Glomerular endothelial cell (primary cell): ENCODE measurements at regions not wholly inside any gene's neighbourhood (a gene's known extent, or its start where the extent isn't known, plus 50 kb on each side); places are given as distances from the start of the nearest gene placed in this dataset.
"Not testable (repeated sequence)": the region's sequence is repeated elsewhere in the genome, so short reads cannot be mapped to it uniquely, and the experiment has no call there.

Experiments
- DNase-seq: peaks from one replicate; pipeline ENCODE4 v3.0.0-alpha.2; 2011; ENCODE audit warnings: low read depth, low spot score; ENCODE audit errors: extremely low read depth

DNA sequence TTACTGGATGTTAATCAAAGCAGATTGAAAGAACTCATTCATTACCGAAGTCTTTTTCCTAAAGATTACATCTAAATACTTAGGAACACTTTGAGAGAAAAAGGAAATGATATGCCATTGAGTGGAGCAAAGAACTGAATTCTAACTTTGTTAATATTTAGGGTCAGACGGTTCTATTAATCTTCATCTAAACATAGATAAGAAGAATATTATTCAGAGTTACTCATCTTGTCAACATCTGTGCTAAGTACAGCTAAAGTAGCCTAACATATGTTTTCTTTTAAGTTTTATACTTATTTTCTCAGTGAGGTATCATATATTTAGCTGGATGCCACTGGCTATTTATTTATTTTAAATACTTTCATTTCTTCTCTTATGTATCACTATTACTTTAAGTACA lies 1763.7 kb downstream of the EFNA5 start:
- no peak for DNase-seq

DNA sequence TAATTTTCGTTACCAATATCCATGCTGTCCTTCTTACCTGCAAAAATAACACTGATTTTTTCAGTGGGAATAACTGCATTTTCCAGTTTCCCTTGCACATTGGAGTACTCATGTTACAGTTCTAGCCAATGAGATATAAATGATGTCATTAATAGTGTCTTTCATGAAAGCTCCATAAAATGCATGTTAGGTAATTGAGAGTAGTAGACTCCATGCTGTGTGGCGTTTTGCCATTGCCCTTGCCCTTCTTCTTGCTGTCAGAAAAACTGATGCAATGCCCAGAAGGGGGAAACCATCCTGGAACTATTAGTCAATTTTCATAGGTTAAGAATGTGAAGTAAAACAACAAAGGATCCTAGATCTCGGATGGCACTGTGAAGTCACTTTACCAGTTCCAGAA lies 1765.3 kb downstream of the EFNA5 start:
- DNase-seq = no peak

DNA sequence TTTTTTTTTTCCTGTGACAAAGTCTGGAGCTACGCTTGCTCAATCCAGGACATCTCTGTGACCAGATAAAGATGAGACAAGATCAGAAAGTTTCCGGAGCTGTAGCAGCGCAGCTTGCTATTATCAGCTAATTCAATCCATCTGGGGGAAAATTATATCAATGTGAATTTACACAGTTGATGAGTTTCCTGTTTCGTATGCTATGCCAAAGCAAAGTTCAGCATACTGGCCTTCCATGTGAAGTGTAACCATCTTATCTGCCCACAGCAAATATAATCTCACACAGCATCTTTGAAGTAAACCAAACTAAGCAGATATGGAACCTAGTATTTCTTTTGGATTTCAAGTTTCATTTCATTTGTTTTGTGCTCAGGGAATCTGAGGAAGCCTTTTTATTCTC lies 1767.7 kb downstream of the EFNA5 start:
- DNase-seq = no peak

GRCh38 chr5:105899726-105900125 lies 1771.0 kb downstream of the EFNA5 start:
- DNase-seq = no peak

DNA sequence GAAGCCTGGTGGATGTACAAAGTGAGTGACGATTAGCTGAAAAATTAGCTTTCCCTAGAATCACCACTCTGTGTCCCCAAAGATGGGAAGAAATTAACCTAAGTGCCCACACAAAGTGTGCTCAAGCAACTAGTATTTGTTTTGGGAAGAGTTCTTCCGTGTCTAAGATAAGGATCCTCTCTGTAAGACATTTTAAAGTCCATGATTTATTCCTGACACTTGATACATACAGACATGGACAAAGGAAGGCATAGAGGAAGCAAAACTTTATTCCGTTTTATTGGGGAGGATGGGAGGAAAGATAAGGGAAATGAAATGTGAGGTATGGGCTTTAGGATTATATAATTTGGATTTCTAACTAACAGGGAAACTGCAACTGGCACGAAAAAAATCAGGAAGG lies 1772.6 kb downstream of the EFNA5 start:
- DNase-seq = no peak

DNA sequence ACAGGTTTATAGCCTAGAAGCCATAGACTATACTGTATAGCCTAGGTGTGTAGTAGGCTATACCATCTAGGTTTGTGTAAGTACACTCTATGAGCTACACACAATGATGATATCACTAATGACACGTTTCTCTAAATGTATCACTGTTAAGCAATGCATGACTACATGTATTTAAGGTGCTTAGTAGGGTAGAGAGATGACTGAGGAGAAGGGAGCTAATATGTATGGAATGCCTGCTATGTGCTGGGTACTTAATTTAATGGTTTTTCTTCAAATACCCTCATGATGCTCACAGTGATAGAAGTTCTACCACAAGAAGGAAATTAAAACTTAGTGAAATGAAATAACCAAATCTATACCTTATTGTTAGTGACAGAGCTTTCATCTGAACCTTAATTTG lies 1785.5 kb downstream of the EFNA5 start:
- no peak for DNase-seq

- DNase-seq = no peak
These were observed 1787.7 kb downstream of the EFNA5 start for GRCh38 chr5:105882956-105883481.

DNA sequence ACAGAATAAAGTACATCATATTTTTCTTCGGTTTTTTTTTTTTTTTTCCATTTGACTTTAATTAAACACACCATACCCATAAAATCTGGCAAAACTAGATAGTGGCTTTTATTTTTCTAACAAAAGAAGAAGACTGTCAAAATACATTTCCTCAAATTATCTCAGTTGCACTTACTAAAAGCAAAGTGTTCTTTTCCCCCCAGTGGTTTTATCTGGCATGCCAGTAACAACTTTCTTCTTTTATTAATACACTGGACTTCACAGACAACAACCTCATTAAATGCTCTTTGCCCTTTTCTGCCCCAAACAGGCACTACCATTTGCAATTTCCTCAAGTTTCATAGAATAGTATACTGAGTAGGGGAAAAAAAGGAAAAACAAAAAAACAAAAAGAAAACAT lies 1792.3 kb downstream of the EFNA5 start:
- no peak for DNase-seq

DNA sequence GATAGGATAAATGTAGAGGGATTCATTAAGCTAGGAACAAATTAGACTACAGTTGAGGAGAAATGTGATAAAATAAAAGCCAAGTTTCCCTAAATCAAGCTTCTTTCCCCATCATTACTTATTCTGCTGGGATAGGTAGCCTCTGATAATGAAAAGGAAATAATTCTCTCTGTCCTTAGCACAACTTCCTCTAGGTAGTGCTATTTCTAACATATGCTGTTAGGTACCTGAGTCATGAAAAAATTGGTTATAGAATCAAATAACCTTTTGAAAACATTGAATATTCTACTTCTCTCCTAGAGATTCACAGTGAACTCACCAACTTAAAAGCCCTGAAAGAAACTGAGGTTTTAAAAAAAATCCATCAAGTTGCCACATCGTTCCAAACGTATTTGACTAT lies 1793.1 kb downstream of the EFNA5 start:
- no peak for DNase-seq

DNA sequence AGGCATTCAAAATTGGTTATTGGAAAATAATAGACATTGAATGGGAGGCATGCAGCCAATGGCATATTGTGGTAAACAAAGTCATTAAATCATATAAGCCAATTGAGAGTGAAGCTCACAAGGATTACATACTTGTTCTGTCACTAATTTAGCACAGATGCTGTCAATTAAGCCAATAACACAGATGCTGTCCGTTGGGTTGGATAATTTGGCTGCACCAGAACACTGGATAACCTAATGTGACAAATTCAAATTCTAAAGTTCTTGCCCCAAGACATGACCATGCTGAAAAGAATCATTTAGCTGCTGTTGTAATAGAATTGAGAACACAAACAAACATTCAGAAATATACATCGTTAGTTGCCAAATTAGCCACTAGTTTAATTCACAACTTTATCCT lies 1796.4 kb downstream of the EFNA5 start:
- DNase-seq = no peak

GRCh38 chr5:105872569-105873270 lies 1798.0 kb downstream of the EFNA5 start:
- no peak for DNase-seq

GRCh38 chr5:105868038-105868780 lies 1802.5 kb downstream of the EFNA5 start:
- no peak for DNase-seq

- DNase-seq = no peak
These were observed 1804.9 kb downstream of the EFNA5 start for GRCh38 chr5:105865834-105866233.

DNA sequence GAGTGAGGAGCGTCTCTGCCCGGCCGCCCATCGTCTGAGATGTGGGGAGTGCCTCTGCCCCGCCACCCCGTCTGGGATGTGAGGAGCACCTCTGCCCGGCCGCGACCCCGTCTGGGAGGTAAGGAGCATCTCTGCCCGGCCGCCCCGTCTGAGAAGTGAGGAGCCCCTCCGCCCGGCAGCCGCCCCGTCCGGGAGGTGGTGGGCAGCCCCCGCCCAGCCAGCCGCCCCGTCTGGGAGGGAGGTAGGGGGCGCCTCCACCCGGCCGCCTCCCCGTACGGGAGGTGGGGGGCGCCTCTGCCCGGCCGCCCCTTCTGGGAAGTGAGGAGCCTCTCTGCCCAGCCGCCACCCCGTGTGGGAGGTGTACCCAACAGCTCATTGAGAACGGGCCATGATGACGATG lies 1811.4 kb downstream of the EFNA5 start:
- not testable (repeated sequence) for DNase-seq

DNA sequence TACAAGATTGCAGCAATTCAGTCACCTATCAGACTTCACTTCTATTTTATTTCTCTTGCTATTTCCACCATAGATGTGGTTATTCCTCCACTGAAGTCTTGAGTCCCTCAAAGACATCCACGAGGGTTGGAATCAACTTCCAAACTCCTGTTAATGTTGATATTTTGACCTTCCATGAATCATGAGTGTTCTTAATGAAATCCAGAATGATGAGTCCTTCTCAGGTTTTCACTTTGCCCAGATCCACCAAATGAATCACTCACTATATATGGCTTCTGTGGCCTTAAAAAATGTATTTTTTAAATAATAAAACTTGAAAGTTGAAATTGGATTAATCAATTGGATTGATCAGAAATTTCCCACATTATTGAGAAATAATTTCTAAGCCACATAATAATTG lies 1821.0 kb downstream of the EFNA5 start:
- DNase-seq = no peak

- no peak for DNase-seq
These were observed 1829.9 kb downstream of the EFNA5 start for GRCh38 chr5:105840800-105841199.

DNA sequence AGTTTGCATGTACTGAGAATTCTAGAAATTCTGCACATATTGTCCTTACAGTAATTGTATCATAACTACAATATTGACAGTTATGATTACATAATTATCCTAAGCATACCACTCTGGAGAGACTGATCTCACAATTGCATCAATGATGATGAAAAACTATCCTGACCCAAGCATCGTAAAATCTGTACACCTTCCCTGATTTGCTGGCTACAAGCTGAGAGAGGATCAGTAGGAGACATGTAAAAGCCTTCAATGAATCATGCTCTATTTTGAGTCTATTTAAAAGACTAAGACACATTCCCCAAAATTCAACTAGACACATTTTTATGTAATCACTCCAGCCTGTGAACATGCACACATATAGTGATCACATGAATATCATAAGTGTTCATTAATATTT lies 1833.8 kb downstream of the EFNA5 start:
- DNase-seq = no peak

DNA sequence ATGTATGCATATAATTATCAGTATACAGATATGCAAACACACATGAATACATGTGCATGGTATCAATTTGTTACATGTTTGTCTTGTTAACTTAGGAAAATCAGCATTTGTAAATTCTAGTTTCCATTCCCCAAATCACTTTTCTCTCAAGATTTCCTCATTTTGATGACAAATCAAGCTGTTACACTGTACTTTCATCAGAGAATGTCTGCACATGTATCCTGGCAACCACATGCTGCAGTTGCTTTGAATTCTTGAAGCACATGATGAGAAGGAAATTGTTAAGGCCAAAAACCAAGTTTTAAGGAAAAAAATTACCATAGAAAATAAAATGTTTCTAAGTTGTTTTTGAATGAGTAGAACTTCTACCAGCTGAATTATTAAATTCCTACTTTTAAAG lies 1834.5 kb downstream of the EFNA5 start:
- DNase-seq = no peak

GRCh38 chr5:105828821-105829220 lies 1841.9 kb downstream of the EFNA5 start:
- DNase-seq = no peak

DNA sequence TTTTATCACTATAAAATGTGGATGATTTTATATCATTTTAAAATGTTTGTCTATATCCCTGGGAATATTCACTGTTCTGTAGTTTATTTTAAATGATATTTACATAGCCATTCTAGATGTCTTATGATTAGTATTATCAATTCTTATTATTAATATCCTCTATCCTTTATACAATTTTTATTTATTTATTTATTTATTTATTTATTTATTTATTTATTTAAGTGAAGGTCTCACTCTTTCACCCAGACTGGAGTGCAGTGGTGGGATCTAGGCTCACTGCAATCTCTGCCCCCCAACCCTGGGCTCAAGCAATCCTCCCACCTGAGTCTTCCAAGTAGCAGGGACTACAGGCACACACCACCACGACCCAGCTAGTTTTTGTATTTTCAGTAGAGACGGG lies 1848.9 kb downstream of the EFNA5 start:
- DNase-seq = no peak

DNA sequence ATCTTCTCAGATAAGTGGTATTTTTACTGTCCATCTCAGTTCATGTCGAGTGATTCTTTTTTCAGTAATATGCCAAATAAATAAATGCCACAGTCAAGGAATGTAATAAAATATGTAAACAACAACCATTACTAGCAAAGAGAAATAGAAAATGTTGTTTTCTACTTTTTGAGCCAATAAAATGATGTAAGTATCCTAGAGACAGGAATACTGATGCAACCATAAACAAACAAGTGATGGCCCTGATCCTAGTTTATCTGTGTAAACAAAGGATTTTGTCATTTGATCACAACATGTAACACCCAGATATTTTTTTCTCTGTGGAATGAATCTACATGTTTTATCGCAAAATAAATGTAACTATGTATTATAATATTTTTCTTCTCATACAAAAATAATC lies 1852.8 kb downstream of the EFNA5 start:
- no peak for DNase-seq

GRCh38 chr5:105817416-105817815 lies 1853.3 kb downstream of the EFNA5 start:
- DNase-seq = no peak
